NCI-H1105 (cell line): ENCODE measurements at regions not wholly inside any gene's neighbourhood (a gene's known extent, or its start where the extent isn't known, plus 50 kb on each side); places are given as distances from the start of the nearest gene placed in this dataset.

Experiments used
- DNase-seq: peaks from one replicate; lab custom pipeline; 2025; lab: John Stamatoyannopoulos, UW

DNA sequence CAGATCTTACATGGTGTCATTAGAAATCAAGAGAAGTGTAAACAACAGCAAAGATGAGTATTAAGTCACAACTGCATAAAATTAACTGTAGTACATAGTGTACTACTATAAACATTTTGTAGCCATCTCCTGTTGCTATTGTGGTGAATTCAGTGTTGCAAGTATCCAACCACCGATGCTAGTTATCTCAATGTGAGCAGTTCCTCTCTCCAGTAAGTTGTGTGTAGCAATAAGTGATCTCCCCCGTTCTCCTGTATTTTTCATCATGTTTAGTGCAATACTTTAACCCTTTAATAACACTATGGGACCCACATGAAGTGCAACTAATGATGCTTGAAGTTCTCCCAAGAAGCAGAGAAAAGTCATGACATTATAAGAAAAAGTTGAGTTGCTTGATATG lies 264.7 kb upstream of the KCNH8 start:
- no peak for DNase-seq

DNA sequence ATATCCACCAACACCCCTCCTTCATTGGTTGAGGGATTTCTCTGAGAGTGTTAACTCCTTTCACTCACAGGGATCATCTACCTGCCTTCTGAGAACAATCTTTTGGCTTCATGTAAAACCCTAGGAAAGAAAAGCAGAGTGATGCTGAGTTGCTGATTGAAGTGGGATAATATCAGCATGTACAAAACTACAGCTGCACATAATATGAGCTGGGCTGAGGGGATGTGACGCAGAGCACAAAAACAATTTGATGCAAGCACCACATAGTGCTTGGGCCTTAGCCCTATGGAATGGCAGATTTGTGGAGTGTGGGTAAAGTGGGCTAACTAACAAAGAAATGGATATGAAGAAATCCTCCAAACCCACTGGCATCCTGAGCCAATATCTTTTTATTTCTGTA lies 267.6 kb upstream of the KCNH8 start:
- DNase-seq = no peak

DNA sequence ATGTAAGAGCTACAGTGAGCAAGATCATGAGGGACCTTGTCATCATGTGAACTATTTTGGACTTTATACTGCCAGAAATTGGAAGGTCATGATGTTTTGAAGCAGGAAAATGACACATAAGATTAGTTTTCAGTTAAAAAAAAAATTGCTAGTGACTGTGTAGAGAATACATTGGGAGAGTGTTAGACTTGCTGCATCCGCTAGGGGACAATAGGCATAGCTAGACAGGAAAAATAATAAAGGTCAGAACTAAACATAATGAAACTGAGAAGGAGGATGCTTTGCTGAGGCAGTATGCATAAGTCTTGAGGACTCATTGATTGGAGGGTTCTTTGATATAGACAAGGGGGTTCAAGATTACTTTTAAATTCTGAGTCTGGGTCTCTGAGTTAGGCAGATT lies 275.8 kb upstream of the KCNH8 start:
- no peak for DNase-seq

DNA sequence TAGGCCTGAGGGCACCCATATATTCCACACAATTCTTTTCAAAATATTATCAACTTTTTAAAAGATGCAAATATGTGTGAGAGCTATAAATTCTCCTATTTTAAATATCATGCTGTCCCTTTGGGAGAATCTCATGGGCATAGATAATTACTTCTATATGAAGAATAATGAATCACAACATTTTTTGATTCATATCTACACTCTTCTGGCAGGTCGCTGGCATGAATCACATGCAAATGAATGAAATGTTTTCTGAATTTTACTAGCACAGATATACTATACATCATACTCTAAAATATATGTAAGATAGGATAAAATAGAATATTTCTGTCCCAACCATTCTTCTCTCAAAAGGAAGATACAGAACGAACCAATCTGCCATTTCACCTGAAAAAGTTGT lies 277.7 kb upstream of the KCNH8 start:
- DNase-seq = no peak

DNA sequence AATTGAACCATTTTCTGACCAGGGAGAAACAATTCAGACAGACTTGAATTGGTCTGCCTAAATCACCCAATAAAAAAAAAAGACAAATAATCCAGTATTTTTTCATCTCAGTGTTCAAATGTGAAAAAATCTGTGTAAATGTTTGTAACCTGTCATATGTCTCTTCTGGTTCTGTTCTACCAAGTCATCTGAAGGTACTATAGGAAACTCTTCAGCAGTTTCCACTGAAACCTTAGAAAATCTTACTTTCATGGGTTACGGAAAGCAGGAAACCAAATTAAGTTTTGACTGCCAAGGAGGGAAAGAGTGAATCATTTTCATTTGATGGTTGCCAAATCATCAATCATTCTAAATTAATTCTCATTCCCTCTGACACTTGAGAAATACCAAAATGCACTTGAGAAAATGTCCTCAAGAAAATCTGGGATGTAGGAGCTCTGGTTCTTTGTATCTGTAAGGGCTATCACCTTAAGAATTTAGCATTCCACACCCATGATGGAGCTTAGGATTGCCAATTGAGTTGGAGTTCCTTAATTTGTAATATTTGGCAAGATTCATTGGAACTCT lies 278.2 kb upstream of the KCNH8 start:
- DNase-seq = no peak

DNA sequence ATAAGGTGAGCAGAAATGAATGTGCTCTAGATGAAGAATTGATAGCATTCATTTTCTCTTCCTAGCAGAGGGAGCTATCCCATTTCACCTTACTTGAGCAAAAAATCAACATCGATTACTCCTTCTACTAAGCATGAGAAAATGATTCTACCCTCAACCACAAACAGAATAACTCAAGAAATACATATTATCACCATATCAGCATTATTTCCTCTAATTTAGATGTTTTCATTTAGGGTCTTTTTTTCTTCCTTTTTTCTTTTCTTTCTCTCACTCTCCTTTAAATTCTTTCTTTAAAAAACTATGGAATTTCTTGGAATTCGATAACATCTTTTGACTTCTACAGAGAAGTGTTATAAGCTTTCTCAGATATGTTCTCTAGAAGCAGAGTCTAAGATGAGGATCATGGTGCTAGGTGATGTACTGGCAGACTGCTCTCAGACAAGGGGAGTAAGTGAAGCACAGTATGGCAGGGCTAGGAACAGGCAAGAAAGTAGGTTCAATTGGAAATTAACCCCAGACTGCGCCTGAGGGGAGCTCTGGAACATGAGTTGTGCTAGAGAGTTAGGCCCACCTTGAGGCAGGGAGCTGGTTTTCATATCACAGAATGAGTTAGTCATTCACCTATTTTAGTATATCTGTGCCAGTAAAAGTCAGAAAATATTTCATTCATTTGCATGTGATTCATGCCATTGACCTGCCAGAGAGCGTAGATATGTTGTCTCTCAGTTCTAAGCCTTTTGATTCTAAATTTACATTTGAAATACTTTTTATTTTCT lies 279.2 kb upstream of the KCNH8 start:
- no peak for DNase-seq

DNA sequence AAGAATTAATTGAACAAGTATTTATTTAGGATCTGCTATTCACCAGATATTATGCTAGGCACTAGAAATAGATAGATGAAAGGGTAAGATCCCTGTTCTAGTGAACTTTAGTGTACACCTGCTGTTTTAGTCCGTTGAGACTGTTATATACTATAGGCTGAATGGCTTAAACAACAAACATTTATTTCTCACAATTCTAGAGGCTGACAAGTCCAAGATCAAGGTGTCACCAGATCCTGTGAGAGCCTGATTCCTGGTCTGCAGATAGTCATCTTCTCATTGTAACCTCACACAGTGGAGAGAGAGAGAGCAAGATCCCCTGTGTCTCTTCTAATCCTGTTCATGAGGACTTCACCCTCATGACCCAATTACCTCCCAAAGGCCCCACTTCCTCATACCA lies 281.4 kb upstream of the KCNH8 start:
- DNase-seq = no peak

DNA sequence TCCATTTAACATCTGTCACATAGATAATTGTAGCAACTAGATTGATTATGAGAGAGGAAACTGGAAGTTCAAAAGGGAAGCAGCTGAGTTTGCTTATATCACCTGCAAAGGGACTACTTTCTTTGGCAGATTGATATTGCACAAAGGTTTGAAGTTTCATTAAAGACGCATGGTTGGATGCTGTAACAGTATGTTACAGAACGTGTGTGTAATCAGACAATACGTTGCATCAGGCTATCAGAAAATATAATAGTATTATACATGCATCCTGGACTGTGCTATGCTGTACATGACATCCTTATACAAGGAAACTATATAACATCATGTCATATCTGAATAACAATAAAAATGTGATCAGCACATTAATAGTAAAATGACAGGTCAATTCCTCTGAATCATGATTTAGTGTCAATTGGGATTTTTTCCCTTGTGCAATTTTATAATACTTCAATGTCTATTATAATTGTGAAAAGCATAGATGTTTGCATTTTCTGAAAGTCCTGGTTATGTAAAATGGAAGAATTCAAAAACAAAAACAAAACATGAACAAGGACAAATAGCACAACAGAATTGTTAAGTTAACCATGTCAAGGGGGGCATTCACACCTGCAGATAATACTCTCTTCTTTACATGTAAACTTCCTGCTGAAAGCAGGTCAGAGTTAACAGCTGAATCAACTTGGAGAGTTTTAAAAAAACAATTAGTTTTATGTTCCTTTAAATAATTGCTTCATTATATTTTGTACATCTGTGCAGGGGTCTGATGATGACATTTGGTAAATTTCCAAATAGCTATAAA lies 283.2 kb upstream of the KCNH8 start:
- peak; percentile 14 for DNase-seq

DNA sequence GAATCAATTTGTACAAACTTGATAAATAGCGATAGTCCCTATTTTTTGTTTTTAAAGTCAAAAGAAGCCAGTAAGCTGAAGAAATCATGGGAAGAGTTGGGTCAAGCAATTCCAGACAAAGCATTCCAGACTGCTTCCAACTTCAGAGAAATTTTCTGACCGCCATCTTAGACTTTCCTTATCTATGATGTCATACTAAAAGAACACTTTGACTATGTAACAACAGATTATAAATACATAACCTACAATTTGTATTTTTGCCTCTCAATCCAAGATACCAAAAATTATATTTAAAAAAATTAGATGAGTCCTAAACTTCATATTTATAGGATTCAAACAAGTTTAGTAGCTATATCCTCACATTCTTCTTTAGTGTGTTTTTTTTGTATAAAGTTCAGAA lies 286.2 kb upstream of the KCNH8 start:
- no peak for DNase-seq

DNA sequence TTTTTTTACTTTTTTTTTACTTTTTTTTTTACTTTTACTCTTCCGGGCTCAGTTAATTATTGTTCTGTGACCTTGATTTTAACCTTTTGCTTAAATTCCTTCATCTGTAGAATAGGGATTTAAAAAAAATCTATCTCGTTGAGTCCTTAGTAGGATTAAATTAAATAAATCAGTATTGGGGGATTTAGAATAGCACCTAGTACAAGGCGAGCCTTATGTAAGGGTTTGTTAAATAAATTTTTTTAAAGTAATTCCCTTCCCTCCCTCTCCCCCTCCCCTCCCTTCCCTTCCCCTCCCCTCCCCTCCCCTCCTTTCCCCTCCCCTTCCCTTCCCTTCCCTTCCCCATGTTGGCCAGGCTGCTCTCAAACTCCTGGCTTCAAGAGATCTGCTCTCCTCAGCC lies 287.2 kb upstream of the KCNH8 start:
- DNase-seq = no peak

DNA sequence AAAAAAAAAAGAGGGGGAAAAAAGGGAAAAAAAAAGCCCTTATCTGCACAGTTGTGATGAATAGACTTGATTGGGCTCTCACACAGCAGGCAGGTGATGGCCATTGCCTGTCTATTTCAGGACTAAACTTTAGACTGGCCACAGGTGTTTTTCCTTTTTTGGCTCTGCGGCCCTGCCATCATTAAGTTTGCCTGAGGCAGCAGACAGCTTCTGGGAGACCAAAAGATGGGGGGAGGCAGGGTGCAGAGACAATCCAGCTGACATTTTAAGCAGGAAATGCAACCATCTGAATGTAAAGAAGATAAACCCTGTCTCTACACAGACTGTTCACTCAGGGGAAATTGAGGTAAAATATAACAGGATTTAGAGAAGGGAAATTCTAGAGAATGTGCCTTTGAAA lies 295.0 kb upstream of the KCNH8 start:
- no peak for DNase-seq

DNA sequence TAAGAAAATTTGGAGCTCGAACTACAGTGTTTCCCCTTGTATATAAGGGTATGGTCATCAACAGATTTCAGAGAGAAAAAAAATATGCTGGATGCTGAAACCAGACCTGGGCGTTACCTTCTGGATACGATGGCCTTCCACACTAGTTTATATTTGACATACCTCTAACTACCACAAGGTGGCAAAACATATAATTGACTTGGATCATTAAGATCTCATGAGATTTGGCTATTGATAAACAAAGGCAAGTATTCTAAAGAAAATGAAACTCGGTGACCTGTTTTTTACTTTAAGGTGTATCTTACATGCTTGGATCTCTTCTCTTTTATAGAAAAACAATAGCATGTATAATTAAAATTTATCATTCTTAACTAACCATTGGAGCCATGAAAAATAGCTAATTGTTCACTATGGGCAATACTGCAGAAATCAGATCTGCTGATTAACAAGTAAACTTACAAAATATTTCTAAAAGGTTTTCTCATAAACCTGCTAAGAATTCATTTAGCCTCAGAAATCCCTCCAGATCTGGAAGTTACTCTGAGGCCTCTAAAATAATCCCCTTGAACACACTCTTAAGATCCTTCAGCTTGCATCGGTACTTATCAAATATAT lies 300.6 kb upstream of the KCNH8 start:
- no peak for DNase-seq

DNA sequence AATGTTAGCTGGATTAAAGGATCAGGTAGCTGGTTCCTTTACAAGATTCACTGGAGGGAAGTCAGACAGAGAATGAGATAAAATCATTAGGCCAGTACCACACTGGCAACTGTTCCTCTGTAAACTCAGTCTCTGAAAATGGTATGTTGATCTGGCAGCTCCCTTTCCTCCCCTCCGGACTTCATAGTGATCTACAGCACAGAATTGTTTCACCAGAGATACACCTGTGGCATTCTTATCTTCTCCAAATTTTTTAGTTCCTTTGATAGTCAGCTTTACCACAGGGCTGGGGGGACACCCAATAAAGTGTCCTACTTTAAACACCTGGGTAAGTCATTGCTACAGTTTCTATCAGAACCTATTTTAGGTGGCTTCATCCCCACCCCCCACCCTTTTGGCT lies 304.3 kb upstream of the KCNH8 start:
- DNase-seq = no peak

DNA sequence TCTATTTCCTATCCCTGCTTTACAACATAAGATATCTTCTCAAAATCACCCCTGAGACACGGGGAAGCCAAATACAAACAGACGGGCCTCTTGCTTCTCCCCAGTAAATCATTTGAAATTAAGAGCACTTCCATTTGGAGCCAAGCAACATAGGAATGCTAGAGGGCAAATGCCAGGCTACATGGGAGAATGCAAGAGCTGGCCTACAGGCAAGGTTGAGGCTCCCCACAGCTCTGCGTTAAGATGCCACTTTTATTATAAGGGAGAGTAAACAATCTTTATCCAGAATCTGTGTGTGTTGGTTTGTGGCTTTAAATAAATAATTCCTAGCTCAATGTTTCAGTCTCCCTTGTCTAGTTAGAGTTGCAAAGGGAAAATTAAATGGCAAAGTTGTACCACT lies 305.1 kb upstream of the KCNH8 start:
- no peak for DNase-seq

DNA sequence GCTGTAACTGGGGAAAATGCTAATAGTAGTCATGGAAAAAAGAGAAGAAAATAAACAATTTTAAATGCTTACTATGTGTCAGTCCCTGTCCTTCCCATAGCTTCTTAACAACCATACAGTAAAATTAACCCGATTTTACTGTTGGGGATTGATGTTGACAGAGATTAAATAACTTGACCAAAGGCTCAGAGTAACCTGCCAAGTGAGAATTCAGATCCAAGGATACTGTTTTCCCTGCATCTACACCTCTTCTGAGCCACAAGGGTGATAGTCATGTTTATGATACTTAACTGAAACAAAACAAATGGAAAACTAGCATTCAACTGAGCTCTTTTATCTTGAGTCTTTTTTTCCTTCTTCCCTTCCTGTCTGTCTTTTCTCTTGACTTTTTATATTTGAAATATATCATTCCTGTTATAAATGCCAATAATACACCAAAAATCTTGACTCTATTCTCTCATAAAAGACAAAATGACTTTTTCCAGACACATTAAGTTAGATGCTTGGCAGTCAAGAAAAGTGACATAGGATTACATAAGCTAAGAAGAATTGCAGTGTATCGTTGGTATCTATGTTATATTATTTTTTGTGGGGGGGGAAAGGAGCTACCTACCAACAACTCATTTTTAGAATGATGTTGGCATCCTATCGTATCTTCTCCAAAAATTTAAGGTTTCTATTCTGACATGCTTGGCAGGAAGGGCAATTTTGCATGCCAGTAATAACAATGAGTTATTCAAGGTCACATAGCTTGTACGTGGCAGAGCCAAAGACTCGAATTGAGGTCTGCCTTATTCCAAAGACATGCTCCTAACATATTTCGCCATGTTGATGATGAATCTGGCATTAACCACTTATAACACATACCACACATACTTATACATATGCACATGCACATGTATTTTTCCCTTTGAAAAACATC lies 306.6 kb upstream of the KCNH8 start:
- DNase-seq = no peak

DNA sequence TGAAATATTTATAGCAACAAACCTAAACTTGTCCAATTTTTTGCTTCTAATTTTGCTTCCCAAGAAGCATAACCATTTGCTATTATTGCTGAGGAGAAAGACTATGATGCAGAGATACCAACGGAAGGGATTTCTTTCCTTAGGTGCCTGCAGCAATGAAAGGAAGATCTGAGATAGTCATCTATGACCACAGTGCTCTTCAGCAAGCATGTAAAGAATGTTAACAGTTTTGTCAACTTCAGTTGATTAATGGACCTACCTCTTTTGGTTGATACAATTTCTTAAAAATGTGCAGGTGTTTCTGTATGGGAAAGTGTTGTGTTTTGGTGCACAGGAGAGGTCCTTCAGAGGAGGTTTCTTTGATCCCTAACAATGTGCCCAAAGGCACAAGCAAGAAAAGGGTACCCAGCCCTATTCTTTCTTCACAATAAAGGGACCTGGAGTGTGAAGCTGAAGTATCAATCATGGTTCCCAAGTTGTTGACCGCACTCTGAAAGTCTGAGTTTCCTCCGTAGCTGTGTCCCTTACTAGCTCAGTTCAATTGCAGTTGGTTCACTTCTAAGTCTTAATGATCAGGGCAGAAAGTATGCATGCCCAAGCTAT lies 307.7 kb upstream of the KCNH8 start:
- no peak for DNase-seq

DNA sequence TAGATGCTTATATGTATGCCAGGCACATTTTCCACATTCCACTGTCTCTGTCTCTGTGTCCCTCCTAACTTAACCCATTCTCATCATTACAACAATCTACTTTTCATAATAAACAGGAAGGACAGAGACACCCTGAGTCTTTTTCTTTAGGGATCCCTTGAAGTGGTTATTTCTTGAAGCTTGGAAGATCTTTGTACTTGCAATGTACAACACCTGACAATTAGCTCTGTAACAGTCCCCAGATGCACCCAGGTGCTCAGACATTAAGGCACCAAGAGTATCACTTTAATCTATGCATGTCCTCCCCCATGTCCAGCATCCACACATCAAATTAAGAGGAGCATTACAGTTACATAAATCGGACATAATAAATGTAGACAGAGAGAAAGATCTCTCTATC lies 309.6 kb upstream of the KCNH8 start:
- DNase-seq = no peak

DNA sequence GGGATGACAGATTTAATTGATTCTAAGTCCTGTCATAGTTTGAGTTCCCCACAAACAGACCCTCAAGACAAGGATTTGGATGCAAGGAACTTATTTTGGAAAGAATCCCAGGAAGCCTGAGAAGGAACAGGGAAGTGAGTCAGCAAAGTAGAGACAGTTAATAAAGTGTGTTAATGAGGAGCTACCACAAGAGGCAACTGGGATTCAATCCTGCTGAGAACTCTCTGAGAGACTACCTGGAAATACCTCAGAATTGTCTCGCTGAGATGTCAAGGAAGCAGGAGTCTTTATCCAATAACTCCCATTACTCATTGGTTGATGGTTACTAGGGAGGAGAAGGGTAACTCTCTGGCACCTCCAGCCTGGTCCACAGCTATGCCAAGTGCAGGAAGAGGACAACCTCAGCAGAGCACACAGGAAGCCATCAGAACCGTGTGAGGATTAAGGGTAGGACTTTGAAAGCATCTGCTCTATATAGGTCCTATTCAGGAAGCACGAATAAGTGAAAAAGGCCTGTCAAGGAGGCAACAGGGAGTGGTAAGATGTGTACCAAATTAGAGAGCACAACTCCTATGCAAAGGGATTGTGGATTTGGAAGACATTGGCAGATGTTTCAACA lies 311.1 kb upstream of the KCNH8 start:
- DNase-seq = no peak

DNA sequence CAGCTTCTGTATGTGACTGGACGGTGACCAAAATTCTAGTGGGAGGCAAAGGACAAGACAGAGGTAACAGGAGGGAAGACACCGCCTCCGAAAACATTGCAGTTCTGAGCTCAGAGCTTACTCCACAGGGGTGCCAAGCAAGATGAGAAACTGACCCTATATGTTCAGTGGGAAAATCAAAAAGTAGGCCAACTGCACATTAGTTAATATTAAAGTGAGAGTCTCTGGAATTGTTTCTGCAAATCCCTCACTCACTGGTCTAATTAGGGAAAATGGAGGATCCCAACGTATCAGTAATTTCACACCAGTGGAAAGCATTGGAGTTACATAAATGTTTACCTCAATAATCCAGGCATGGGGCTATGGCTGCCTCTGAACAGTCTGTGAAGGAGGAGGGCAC lies 313.3 kb upstream of the KCNH8 start:
- DNase-seq = no peak

DNA sequence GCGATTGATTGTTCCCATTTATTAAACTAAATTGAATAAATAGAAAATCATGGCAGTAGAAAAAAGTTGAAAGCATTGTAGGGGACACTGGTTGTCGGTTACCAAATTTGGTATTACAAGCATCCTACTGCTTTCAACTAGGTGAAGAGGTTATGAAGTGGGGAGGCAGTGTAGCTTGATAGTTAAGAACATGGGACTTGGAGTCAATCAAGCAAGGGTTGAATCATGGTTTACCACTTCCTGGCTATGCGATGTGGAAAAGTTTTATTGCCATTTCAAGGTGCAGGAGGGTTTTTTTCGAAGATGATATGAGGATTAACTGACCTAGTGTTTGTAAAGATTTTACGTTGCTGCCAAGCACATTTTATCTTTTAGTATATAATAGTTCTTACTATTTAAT lies 318.2 kb upstream of the KCNH8 start:
- no peak for DNase-seq

DNA sequence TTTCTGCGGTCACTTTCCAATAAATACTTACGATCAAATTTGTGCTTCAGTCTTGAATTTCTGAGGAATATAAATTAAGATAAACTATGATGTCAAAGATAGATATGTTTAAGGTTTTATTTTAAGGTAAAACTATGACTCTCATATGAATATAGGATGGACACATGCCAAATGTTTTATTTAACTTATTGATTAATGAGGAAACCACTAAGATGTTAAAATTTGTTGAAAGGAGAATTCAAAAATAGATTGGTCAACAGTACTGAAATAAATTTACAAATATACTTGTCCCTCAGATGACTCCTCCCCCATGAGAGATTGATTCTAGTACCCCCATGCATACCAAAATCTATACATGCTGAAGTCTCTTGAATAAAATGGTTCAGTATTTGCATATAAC lies 319.7 kb upstream of the KCNH8 start:
- no peak for DNase-seq
